ENCODE measurements at regions not wholly inside any gene's neighbourhood (a gene's known extent, or its start where the extent isn't known, plus 50 kb on each side); places are given as distances from the start of the nearest gene placed in this dataset.

GRCh38 chr3:164477403-164477802, 600.9 kb downstream of the SI start:
- Histone ChIP-seq H4K20me1 (ENCODE audit: insufficient read depth) (no peaks in the 10 kb centered on the region), H2AFZ (ENCODE audit: low read depth, low read length, poor library complexity, severe bottlenecking) (no peak overlapping the region), H3K27ac (ENCODE audit: low read depth, low read length) (no peak overlapping the region), H3K9me3 (ENCODE audit: control insufficient read depth in 1 of 2, insufficient read depth in 1 of 2, low read depth in 1 of 2, low read length in 2 of 2) (no peaks in the 10 kb centered on the region), H3K9me2 (ENCODE audit: insufficient read depth) (no peaks in the 10 kb centered on the region), H3K27me3 (ENCODE audit: insufficient read depth, low read length) (no peaks in the 10 kb centered on the region), H3K4me3 (replicated peaks in 1 of 2; ENCODE audit: low read depth in 1 of 2, low read length in 2 of 2) (no peak overlapping the region), H3K9ac (ENCODE audit: low read length) (no peak overlapping the region), H3K36me3 (ENCODE audit: control insufficient read depth in 1 of 2, insufficient read depth in 2 of 2, low read length in 2 of 2) (no peaks in the 10 kb centered on the region), H3K4me1 (ENCODE audit: control insufficient read depth in 1 of 2, insufficient read depth in 2 of 2, low read length in 2 of 2) (no peaks in the 10 kb centered on the region), H3K4me2 (ENCODE audit: low read length) (no peak overlapping the region), H3K79me2 (ENCODE audit: insufficient read depth, low read length) (no peaks in the 10 kb centered on the region)
- BruUV-seq (replicated peaks), result no TSS peak
- intact Hi-C loops (cut with micrococcal nuclease), result no loop called here
- ATAC-seq (no peak), DNase-seq (ENCODE audit: low read depth, low spot score) (no peak)
- RAD21 ChIA-PET (ENCODE audit: low non-redundant PET in 1 of 2, low total read pairs in 2 of 2, uncharacterized antibody in 2 of 2, unreplicated experiment in 2 of 2), result no interaction called here
- POLR2A ChIA-PET, result no interaction called here
- TF ChIP-seq ZBTB33 (IDR thresholded peaks at IDR 0.05; ENCODE audit: extremely low read depth, insufficient replicate concordance, low read length), result no peak
- TF ChIP-seq EZH2 (IDR thresholded peaks at IDR 0.05), result no peak
- TF ChIP-seq CEBPB (IDR thresholded peaks at IDR 0.05; ENCODE audit: low read depth), result no peak
- TF ChIP-seq FOSL1 (IDR thresholded peaks at IDR 0.05; ENCODE audit: low read depth), result no peak
- TF ChIP-seq EZH2phosphoT487 (IDR thresholded peaks at IDR 0.05; ENCODE audit: borderline replicate concordance), result no peak
- TF ChIP-seq ZFX (IDR thresholded peaks at IDR 0.05), result no peak
- no peak for TF ChIP-seq RAD21 (IDR thresholded peaks at IDR 0.05; ENCODE audit: low read depth)
- no peak for TF ChIP-seq ATF3 (IDR thresholded peaks at IDR 0.05)
- TF ChIP-seq REST (IDR thresholded peaks at IDR 0.05; ENCODE audit: low read depth), result no peak
- TF ChIP-seq TCF7L2 (IDR thresholded peaks at IDR 0.05; ENCODE audit: borderline replicate concordance, extremely low read depth, insufficient read depth, insufficient read length), result no peak
- no peak for TF ChIP-seq YY1 (IDR thresholded peaks at IDR 0.05; ENCODE audit: extremely low read depth, insufficient replicate concordance, low read depth, low read length)
- no peak for TF ChIP-seq SRF (IDR thresholded peaks at IDR 0.05; ENCODE audit: low read depth)
- TF ChIP-seq JUND (IDR thresholded peaks at IDR 0.05), result no peak
- TF ChIP-seq, protein P1, sequence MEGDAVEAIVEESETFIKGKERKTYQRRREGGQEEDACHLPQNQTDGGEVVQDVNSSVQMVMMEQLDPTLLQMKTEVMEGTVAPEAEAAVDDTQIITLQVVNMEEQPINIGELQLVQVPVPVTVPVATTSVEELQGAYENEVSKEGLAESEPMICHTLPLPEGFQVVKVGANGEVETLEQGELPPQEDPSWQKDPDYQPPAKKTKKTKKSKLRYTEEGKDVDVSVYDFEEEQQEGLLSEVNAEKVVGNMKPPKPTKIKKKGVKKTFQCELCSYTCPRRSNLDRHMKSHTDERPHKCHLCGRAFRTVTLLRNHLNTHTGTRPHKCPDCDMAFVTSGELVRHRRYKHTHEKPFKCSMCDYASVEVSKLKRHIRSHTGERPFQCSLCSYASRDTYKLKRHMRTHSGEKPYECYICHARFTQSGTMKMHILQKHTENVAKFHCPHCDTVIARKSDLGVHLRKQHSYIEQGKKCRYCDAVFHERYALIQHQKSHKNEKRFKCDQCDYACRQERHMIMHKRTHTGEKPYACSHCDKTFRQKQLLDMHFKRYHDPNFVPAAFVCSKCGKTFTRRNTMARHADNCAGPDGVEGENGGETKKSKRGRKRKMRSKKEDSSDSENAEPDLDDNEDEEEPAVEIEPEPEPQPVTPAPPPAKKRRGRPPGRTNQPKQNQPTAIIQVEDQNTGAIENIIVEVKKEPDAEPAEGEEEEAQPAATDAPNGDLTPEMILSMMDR (IDR thresholded peaks at IDR 0.05 in 2 of 3, conservative IDR thresholded peaks at IDR 0.05 in 1 of 3; ENCODE audit: borderline replicate concordance in 1 of 3, insufficient read depth in 1 of 3, low read depth in 2 of 3, low read length in 2 of 3), result no peak
- CTCF ChIA-PET, result no interaction called here

Data from HCT116 (cell line).